Gastroesophageal sphincter (tissue), 3 donors: ENCODE measurements at regions not wholly inside any gene's neighbourhood (a gene's known extent, or its start where the extent isn't known, plus 50 kb on each side); places are given as distances from the start of the nearest gene placed in this dataset.

Source experiments
- CTCF ChIP-seq, 4 experiments: fragments of 200-600 bp in 2 of 4; fragments of 450-650 bp in 2 of 4; sonication (generic) in 1 of 4; IDR thresholded peaks; one replicate each; pipeline ENCODE4 v1.5.1; 2017 to 2019; ENCODE audit warnings: antibody characterized with exemption in 4 of 4, mild to moderate bottlenecking in 2 of 4, moderate library complexity in 2 of 4
- EP300 ChIP-seq: sonication (generic); formaldehyde crosslinking; IDR thresholded peaks from one replicate; pipeline ENCODE4 v1.6.1; 2017; ENCODE audit warnings: antibody characterized with exemption, mild to moderate bottlenecking
- POLR2A ChIP-seq, 2 donors: fragments of 450-650 bp; IDR thresholded peaks; one replicate each; pipeline ENCODE4 v1.6.1; 2017; ENCODE audit warnings: antibody characterized with exemption in 2 of 2, mild to moderate bottlenecking in 2 of 2, moderate library complexity in 1 of 2
- POLR2AphosphoS5 ChIP-seq: sonication (generic); formaldehyde crosslinking; IDR thresholded peaks from one replicate; pipeline ENCODE4 v1.6.1; 2017; ENCODE audit warnings: antibody characterized with exemption

DNA sequence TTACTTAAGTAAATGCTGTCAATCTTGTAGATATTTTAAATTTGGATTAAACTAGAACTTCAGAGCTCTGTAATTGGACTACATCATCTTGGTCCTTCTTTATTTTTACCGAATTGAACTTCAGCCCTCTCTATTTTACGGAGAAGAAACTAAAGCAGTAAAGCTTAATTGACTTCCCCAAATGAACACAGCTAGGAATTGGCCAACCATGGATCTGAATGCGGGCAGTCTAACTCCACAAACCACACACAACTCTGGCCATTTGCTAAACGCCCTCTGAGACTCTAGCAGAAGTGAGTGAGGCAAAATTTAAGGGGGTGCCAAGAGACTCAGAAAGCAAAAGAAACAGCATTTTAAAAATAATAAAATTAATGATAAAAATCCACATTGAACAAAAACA, 86.3 kb upstream of the KCTD1 start:
- TF ChIP-seq CTCF (IDR thresholded peaks at IDR 0.05): no peak
- TF ChIP-seq POLR2AphosphoS5: no peak
- no peak for TF ChIP-seq POLR2A (IDR thresholded peaks at IDR 0.05)
- no peak for TF ChIP-seq EP300
